GM12864 (cell line): ENCODE measurements at regions not wholly inside any gene's neighbourhood (a gene's known extent, or its start where the extent isn't known, plus 50 kb on each side); places are given as distances from the start of the nearest gene placed in this dataset.
"Not testable (repeated sequence)": the region's sequence is repeated elsewhere in the genome, so short reads cannot be mapped to it uniquely, and the experiment has no call there.

ENCODE experiments used
- DNase-seq: peaks from one replicate; pipeline ENCODE4 v3.0.0-alpha.2; 2011; ENCODE audit warnings: low read depth
- H3K4me3 ChIP-seq: 2 replicates; pipeline ENCODE4 v1.5.1; 2011; ENCODE audit warnings: mild to moderate bottlenecking, low read depth, low read length, control low read depth
- CTCF ChIP-seq: IDR thresholded peaks from 2 replicates; pipeline ENCODE4 v1.5.1; 2011; ENCODE audit warnings: low read depth, mild to moderate bottlenecking, moderate library complexity, low read length, control low read depth, inconsistent platforms; ENCODE audit errors: missing control alignments

- DNase-seq = no peak
Observed at GRCh38 chr1:165965857-165966256, 138.4 kb downstream of the UCK2 start.

GRCh38 chr1:165969366-165969765, 142.0 kb downstream of the UCK2 start:
- not testable (repeated sequence) for H3K4me3 ChIP-seq, DNase-seq

More at GRCh38 chr1:165965857-165966256, 138.4 kb downstream of the UCK2 start:
- no peak overlapping the region for H3K4me3 ChIP-seq
- no peak for TF ChIP-seq CTCF

DNA sequence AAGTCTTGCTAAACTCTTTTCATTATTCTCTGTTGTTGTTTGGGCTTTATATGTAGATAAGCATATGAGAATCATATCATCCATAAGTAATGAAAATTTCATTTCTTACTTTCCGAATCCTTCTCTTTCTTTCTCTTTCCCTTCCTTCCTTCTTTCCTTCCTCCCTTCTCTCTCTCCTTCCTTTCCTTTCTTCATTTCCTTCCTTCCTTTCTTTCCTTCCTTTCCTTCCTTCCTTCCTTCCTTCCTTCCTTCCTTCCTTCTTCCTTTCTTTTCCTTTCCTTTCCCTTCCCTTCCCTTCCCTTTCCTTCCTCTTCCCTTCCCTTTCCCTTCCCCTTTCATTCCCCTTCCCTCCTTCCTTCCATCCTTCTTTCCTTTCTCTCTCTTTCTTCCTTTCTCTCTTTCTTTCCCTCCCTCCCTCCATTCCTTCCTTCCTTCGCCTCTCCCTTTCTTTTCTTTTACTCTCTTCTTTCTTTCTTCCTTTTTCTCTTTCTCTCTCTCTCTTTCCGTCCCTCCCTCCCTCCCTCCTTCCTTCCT, 147.3 kb downstream of the UCK2 start:
- no peak for DNase-seq
- no peak overlapping the region for H3K4me3 ChIP-seq
- no peak for TF ChIP-seq CTCF

- no peak for DNase-seq
- no peak overlapping the region for H3K4me3 ChIP-seq
- no peak for TF ChIP-seq CTCF
Observed at GRCh38 chr1:165988275-165988674, 160.9 kb downstream of the UCK2 start.

DNA sequence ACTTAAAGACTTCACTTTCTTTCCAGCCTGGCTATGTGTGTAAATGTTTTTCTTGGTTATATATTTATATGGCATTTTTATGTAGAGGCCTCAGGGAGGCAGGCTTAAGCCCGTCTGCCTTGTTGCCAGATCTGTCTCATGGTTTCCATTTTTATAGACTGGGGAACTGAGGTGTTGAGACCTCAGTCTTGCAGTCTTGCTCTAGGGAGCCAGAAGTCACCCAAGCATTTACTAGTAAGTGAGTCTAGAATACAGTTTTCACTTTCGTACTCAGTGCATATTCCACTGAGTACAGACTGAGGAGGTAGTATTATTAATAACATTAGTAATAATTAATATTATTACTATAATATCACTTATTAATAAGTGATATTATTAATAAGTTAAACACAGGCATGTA, 161.4 kb downstream of the UCK2 start:
- no peak overlapping the region for H3K4me3 ChIP-seq
- no peak for TF ChIP-seq CTCF

DNA sequence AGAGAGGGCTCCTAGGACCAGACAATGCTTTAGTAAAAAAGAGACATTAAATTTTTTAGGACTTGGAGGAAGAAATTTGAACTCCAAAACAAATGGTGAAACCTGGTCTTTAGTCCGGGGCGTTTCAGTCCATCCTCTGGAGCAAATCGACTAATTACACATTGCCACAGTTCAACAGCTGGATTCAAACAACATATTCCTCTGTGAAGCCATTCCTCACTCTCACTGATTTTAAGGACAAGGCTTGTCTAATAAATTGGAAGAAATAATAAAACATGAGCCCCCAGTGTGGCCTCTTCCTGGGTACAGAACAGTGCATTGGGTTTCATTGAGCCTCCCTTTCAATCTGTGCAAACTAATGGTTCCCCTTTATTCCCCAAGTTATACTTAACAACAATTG, 165.1 kb downstream of the UCK2 start:
- no peak overlapping the region for H3K4me3 ChIP-seq

More for the DNA sequence above, 161.4 kb downstream of the UCK2 start:
- no peak for DNase-seq

DNA sequence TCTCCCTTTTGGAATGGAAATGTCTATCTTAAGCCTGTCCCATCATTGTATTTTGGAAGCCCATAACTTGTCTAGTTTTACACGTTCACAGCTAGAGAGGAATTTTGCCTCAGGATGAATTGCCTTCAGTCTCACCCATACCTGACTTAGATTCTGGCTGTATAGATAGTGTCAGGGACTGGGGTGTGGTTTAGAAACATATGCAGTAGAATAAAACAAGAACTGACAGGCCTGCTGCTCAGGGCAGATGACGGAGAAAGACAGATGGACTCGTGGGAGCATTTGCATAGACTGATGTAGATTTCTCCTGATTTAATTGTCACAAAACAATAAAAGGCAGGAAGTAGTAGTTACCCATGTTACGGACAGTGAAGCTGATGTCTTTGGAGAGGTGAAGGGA, 166.7 kb downstream of the UCK2 start:
- DNase-seq = no peak
- no peak overlapping the region for H3K4me3 ChIP-seq
- TF ChIP-seq CTCF = no peak

More for the DNA sequence above, 165.1 kb downstream of the UCK2 start:
- TF ChIP-seq CTCF = no peak
- no peak for DNase-seq
